ENCODE measurements at regions not wholly inside any gene's neighbourhood (a gene's known extent, or its start where the extent isn't known, plus 50 kb on each side); places are given as distances from the start of the nearest gene placed in this dataset.
"Not testable (repeated sequence)": the region's sequence is repeated elsewhere in the genome, so short reads cannot be mapped to it uniquely, and the experiment has no call there.

GRCh38 chr13:74770361-74770760 lies 636.2 kb upstream of the KLF12 start:
- no peak for DNase-seq

GRCh38 chr13:74769333-74769732 lies 635.1 kb upstream of the KLF12 start:
- DNase-seq, result no peak

GRCh38 chr13:74768521-74769085 lies 634.4 kb upstream of the KLF12 start:
- DNase-seq, result no peak

GRCh38 chr13:74767050-74767449 lies 632.8 kb upstream of the KLF12 start:
- no peak for DNase-seq

- DNase-seq, result no peak
Observed at GRCh38 chr13:74765955-74766354, 631.8 kb upstream of the KLF12 start.

- DNase-seq, result no peak
Observed at GRCh38 chr13:74761801-74762757, 627.9 kb upstream of the KLF12 start.

GRCh38 chr13:74758188-74758587 lies 624.0 kb upstream of the KLF12 start:
- DNase-seq, result no peak

GRCh38 chr13:74755065-74755464 lies 620.9 kb upstream of the KLF12 start:
- DNase-seq, result no peak

- no peak for DNase-seq
Observed at GRCh38 chr13:74751739-74752138, 617.5 kb upstream of the KLF12 start.

- no peak for DNase-seq
Observed at GRCh38 chr13:74747186-74747955, 613.2 kb upstream of the KLF12 start.

- DNase-seq, result no peak
Observed at GRCh38 chr13:74743992-74744391, 609.8 kb upstream of the KLF12 start.

- DNase-seq, result no peak
Observed at GRCh38 chr13:74741732-74742131, 607.5 kb upstream of the KLF12 start.

GRCh38 chr13:74732736-74733385 lies 598.7 kb upstream of the KLF12 start:
- no peak for DNase-seq

- no peak for DNase-seq
Observed at GRCh38 chr13:74731731-74732130, 597.5 kb upstream of the KLF12 start.

GRCh38 chr13:74730556-74731331 lies 596.5 kb upstream of the KLF12 start:
- DNase-seq, result no peak

- DNase-seq, result no peak
Observed at GRCh38 chr13:74726206-74726605, 592.0 kb upstream of the KLF12 start.

- DNase-seq, result not testable (repeated sequence)
Observed at GRCh38 chr13:74718232-74718842, 584.1 kb upstream of the KLF12 start.

- DNase-seq, result no peak
Observed at GRCh38 chr13:74715718-74716117, 581.5 kb upstream of the KLF12 start.

- DNase-seq, result no peak
Observed at GRCh38 chr13:74710006-74710405, 575.8 kb upstream of the KLF12 start.

- DNase-seq, result no peak
Observed at GRCh38 chr13:74709226-74709625, 575.0 kb upstream of the KLF12 start.

GRCh38 chr13:74708629-74709028 lies 574.4 kb upstream of the KLF12 start:
- DNase-seq, result no peak

GRCh38 chr13:74707291-74707690 lies 573.1 kb upstream of the KLF12 start:
- DNase-seq, result no peak
